Esophagus muscularis mucosa (tissue), 4 donors: ENCODE measurements at regions not wholly inside any gene's neighbourhood (a gene's known extent, or its start where the extent isn't known, plus 50 kb on each side); places are given as distances from the start of the nearest gene placed in this dataset.

ENCODE experiments used
- CTCF ChIP-seq, 3 experiments: fragments of 200-600 bp in 2 of 3; fragments of 450-650 bp in 1 of 3; sonication (generic) in 2 of 3; IDR thresholded peaks; one replicate each; pipeline ENCODE4 v1.5.1; 2017 to 2019; ENCODE audit warnings: antibody characterized with exemption in 3 of 3, mild to moderate bottlenecking in 2 of 3, moderate library complexity in 1 of 3
- EP300 ChIP-seq: sonication (generic); formaldehyde crosslinking; IDR thresholded peaks from one replicate; pipeline ENCODE4 v1.6.1; 2017; ENCODE audit warnings: antibody characterized with exemption
- POLR2A ChIP-seq: fragments of 450-650 bp; IDR thresholded peaks from one replicate; pipeline ENCODE4 v1.6.1; 2017; ENCODE audit warnings: antibody characterized with exemption, moderate library complexity, mild to moderate bottlenecking, low read depth
- POLR2AphosphoS5 ChIP-seq, 2 donors: sonication (generic); formaldehyde crosslinking; IDR thresholded peaks; one replicate each; pipeline ENCODE4 v1.6.1; 2017; ENCODE audit warnings: antibody characterized with exemption in 2 of 2

- TF ChIP-seq EP300 (no peak), POLR2A (no peak), CTCF (IDR thresholded peaks at IDR 0.05) (no peak), POLR2AphosphoS5 (IDR thresholded peaks at IDR 0.05) (no peak)
Observed at GRCh38 chr2:220882507-220882906, 689.6 kb downstream of the EPHA4 start.
